Epithelial cell of prostate (primary cell): ENCODE measurements at regions not wholly inside any gene's neighbourhood (a gene's known extent, or its start where the extent isn't known, plus 50 kb on each side); places are given as distances from the start of the nearest gene placed in this dataset.
A peak's percentile ranks its signal among the peaks of the same experiment; 100 is the strongest.
"Not testable (repeated sequence)": the region's sequence is repeated elsewhere in the genome, so short reads cannot be mapped to it uniquely, and the experiment has no call there.

ENCODE experiments used
- DNase-seq: peaks from one replicate; pipeline ENCODE4 v3.0.0-alpha.2; 2011; ENCODE audit warnings: low read depth, low spot score
- H3K27ac ChIP-seq: fragments of 450-650 bp; 2 replicates; pipeline ENCODE4 v1.5.1; 2017; ENCODE audit warnings: mild to moderate bottlenecking

DNA sequence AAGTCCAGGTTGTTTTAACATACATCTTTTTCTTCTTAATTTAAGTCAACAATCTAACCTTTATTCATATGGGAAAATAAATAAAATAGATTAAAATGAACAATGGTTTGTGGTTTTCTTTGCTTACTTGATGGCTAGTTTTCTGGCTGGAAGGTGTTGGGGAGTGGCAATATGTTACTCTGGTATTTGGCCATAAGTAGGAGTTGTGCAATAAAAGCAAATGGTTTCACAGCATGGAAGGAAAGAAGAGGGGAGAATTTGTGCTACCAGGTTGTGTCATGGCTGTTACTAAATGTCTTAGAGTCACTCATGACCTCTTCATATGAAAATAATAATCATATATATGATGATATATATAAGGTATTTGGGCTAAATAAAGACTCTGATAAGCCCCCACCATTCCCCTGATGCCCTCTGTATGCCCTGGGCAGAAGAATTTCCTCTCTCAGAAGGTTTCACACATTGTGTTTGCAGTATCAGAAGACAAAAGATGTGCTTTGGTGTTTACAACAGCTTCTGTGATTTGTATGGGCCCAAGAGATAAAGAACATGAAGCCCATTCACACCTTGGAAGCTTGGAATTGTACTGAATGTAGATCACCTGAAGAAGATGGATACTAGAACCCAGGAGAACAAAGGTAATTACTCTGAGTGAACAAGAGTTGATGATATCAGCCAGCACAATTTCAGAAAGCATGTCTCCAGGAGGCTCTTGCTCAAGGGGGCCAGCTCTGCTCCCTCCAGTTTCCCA, 160.9 kb downstream of the ALG10B start:
- no peak for DNase-seq
- no peak overlapping the region for H3K27ac ChIP-seq

DNA sequence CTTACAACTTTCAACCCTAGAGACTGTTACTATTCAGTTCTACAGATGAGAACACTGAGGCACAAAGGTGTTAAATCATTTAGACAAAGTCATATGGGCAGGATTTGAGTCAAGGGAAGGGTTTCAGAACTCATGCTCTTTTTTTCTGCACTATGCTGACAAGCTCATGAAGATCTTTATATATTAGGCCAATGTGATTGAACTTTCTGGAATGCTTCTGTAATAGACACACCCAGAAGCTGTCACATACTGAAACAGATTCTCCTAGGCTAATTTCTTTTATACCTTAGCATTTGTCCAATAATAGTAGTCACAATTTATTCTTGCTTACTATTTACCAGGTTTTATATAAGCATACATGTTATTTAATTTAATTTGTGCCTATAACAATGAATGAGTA, 164.0 kb downstream of the ALG10B start:
- no peak for DNase-seq
- no peak overlapping the region for H3K27ac ChIP-seq

DNA sequence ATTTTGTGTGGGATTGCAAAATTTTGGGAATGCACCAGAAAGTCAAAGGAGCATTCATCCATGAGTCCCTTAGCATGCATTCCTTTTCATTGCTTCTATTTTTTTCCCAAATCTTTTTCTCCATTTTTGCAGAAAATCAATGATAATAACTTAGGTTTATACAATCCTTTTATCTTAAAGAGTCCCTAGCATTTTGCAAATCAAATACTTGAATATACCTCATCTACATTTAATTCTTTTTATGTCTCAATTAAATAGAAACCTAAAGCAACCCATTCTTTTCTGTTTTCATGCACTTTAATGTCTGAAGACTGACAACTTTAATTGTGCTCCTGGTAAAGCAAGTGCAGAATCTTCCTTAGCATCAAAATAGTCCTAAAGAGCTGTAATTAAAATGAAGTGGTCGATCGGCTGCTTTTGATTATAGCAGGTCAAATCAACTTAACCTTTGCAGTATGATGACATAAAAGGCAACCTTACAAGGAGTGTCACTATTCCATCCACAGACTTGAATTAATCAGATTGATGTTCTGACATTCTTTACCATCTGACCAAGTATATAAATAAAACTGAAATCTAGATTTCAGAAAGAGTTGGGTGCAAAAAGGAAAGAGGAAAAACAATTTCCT, 168.4 kb downstream of the ALG10B start:
- DNase-seq, result no peak
- H3K27ac ChIP-seq, result no peak overlapping the region

DNA sequence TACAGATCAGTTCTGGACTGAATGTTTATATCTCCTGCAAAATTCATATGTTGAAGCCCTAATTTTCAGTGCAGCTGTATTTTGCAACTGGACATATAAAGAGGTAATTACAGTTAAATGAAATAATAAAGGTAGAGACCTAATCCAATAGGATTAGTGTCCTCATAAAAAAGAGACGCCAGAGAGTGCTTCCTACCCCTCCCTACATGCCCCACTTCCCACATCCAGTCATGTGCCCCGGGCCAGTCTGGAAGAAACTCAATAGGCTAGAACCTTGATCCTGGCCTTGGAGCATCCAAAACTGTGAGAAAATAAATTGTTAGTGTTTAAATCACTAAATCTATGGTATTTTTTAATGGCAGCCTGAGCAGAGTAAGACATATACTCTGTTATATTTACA, 172.3 kb downstream of the ALG10B start:
- no peak for DNase-seq
- no peak overlapping the region for H3K27ac ChIP-seq

DNA sequence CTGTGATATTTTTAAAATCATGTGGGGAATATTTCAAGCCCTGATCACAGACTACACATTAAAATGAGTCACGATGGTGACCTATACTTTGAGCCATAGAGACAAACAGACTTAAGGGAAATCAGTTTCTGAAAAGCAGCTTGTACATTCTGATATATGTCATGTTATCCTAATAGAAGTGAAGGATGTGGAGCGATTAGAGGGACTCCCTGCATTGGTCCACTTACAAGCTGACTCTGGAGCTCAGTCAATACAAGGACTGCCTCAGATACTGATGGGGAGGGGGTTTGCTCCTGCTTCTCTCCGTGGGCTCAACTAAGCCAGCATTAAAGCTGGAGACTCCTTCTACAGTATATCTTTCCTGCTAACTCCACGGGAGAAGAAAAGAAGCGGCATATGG, 173.5 kb downstream of the ALG10B start:
- no peak for DNase-seq
- H3K27ac ChIP-seq, result no peak overlapping the region

DNA sequence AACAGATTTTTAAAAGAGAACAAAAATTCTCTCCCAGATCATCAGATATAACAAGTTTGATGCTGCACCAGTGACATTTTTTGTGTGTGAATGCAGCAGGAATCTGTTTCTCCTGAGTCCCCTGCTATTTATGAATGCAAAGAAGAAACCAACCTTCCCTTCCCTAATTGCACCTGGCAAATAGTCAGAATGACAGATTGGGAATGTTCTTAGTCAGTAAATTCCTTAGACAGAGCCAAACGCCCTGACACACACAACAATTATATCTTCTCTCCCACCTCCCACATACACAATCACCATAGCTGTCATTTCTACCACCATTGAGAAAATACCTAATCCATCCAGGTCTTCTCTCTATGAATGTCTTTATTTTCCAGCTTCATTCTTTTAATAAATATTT, 174.4 kb downstream of the ALG10B start:
- DNase-seq, result no peak
- H3K27ac ChIP-seq, result no peak overlapping the region

DNA sequence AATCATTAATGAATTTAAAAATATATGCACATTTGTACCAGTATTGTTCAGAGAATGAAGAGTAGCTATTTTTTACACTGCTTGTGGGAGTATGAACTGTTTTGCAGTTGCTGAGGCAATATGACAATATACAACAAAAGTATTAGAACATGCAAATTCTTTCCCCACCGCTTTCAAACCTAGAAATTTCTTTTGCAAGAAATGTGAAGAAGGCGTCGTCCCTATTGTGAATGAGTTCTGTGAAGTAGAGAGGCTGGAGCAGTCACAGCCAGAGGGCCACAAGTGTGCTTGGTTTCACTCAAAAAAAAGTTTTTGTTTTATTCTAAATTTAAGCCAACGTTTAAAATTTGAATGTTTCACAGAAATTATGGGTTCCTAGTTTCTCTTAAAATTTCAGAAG, 184.9 kb downstream of the ALG10B start:
- H3K27ac ChIP-seq, result no peak overlapping the region
- DNase-seq, result no peak

DNA sequence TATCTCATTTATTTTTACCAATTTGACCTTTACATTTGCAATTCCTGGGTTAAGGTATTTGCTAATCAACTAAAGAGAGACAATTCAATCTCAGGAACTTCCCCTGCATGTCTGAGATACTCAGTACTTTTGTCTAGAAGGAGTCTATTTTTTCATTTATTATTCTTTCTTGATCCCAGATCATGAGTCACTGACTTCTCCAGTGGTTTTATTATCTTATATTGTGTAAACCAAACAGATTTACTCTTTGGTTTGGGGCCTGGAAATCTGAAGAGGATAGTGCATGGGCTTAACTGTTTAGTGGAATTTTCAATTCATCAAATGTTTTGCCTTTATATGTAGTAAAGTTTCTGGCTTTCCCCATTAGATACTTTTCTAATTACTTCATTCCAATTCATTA, 185.4 kb downstream of the ALG10B start:
- no peak overlapping the region for H3K27ac ChIP-seq
- DNase-seq, result no peak

DNA sequence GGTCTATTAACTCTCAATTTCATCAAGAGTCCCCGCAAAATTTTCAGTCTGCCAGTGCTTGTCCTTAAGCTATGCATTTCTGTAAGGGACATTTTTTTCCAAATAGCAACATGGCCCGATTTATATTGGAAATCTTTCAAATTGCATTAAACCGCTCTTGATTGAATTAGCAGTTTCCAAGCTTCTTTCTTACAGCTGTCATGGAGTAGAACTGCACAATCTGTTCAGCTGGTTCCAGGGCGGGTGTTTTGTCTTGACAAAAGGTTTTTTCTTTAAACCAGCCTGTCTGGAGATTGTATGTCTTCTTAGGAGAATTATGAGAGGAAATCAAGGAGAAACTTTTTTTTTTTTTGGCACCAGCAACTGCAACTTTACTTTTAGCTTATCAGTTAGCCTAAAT, 185.8 kb downstream of the ALG10B start:
- H3K27ac ChIP-seq, result no peak overlapping the region
- no peak for DNase-seq

DNA sequence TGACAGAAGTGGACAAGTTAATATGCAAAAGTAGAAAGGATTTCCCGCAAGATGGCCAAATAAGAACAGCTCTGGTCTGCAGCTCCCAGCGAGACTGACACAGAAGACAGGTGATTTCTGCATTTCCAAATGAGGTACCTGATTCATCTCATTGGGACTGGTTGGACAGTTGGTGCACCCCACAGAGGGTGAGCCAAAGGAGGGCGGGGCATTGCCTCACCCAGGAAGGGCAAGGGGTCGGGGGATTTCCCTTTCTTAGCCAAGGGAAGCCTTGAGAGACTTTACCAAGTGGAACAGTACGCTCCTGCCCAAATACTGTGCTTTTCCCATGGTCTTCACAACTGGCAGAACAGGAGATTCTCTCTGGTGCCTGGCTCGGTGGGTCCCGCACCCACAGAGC, 191.3 kb downstream of the ALG10B start:
- H3K27ac ChIP-seq, result no peak overlapping the region
- DNase-seq, result no peak

DNA sequence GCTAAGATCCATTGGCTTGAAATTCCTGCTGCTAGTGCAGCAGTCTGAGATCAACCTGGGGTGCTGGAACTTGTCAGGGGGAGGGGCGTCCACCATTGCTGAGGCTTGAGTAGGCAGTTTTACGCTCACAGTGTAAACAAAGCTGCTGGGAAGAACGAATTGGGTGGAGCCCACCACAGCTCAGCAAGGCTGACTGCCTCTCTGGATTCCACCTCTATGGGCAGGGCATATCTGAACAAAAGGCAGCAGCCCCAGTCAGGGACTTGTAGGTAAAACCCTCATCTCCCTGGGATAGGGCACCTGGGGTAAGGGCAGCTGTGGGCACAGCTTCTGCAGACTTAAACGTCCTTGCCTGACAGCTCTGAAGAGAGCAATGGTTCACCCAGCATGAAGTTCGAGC, 191.7 kb downstream of the ALG10B start:
- DNase-seq, result peak; percentile 20
- no peak overlapping the region for H3K27ac ChIP-seq

DNA sequence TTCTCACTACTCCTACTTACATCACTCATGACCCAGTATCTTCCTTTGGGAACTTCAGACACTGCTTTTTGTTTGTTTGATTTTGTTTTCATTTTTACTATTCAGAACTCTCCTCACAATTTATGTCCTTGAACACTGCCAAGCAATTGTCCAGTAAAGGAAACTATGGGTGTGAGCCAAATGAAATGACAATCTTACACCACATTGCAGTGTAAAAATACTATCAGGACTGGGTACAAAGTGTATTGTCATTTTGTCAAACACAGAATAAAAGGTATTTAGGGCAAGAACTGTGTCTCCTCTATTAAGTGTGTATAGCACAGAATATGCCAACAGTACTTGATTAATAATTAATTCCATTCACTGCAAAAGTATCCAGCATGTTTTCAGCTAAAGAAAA, 199.3 kb downstream of the ALG10B start:
- no peak for DNase-seq
- H3K27ac ChIP-seq, result no peak overlapping the region

DNA sequence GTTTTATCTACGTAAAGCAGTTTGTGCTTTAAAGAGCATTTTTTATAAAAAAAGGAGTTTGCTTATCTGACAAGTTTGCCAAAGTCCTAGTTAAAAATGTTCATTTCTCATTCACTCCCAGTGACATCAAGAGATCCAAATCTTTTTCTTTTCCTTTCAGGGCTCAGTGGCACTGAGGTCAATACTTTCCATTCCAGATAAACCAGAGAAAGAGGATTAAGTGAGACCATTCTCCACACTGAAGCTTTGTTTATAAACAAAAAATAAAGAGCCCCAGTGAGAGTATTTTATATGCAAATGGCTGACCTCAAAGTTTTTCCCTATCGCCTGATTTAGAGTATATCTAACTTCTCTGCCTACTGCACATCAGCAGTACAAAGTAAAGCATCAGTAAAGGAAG, 199.8 kb downstream of the ALG10B start:
- no peak for DNase-seq
- H3K27ac ChIP-seq, result no peak overlapping the region

DNA sequence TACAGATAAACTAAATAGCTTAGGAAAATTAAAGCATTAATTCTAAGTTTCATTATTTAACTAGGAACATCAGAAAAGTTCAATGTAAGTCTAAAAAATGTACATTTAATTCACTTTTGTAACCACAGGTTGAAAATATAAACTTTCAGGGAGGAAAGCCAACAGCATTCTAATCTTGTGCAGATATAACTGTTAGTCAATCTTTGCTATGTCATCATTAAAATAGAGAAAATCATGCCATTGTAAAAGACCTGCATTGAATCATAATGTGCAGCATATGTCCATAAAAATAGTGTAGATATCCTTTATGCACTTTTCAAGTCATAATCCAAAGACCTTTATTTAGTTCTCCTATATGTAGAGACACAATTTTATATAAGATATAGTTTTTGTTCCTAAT, 207.3 kb downstream of the ALG10B start:
- no peak for DNase-seq

DNA sequence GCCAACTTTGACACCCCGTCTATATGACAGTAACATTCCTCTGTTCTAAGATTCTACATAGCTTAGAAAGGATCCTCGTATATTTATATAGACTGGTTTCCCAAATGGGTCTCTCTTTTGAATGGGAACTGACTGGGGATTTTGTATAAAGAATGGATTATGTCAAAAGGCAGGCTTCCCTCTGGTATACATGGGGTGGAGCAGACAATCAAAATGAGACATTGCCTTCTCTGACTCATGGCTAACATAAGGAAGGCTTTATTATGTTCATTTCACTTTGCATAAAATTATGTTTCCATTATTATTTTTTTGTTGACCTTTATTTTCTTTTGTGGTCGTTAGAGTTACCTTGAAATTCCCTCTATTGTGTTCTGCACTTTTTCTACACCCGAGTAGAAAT, 211.1 kb downstream of the ALG10B start:
- H3K27ac ChIP-seq, result no peak overlapping the region
- no peak for DNase-seq

More for the DNA sequence above, 207.3 kb downstream of the ALG10B start:
- no peak overlapping the region for H3K27ac ChIP-seq

DNA sequence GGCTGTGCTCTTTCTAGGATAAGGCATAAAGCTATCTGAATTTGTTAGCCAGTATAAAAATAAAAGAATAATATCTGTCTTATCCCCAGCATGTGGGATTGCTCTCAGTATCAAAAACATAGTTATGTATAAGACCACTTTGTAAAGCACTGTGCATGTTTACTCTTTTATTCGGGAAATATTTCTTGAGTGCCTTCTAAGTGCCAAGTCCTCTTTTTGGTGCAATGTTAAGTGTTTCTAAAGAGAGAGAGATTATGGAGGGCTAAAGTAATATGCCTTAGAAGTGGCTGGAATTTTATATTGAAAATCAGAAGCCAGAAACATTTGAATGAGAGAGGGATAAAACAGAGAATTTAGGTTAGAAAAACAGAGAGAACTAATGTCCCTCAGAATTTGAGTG, 212.0 kb downstream of the ALG10B start:
- no peak overlapping the region for H3K27ac ChIP-seq
- no peak for DNase-seq

DNA sequence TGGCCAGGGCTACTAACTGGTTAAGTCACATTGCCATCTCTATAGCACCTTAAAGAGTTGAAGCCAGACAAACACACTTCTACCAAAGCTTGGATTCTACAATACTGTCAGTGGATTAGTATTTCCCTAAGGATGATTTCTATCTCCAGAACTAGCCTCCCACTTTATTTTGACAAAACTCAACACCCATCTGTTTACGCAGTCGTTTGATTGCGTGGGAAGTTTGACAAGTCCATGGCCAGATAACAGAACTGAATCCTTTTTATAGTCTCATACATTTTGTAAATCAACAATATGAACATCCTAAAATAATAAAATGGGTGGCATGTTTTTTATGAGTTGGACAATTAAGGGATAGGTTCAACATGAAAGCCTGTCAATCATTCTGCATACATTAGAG, 212.7 kb downstream of the ALG10B start:
- DNase-seq, result not testable (repeated sequence)

DNA sequence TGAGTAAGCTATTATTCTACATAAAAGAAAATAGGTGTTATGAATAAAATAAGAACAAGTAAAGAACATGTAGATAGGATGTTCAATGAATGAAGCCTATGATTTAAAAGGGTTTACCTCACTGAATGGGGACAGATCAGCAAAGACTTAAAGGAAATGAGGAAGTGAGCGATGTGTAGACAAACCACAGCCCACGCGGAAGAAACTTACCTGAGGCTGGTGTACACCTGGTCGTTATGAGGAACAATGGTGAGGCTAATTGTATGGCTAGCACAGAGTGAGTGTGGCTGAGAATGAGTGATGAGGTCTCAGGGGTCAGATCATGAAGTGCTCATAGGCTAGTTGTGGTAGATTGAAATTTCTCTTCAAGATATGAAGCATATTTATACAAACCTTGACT, 221.7 kb downstream of the ALG10B start:
- H3K27ac ChIP-seq, result no peak overlapping the region
- no peak for DNase-seq

More for the DNA sequence above, 212.7 kb downstream of the ALG10B start:
- H3K27ac ChIP-seq, result not testable (repeated sequence)

DNA sequence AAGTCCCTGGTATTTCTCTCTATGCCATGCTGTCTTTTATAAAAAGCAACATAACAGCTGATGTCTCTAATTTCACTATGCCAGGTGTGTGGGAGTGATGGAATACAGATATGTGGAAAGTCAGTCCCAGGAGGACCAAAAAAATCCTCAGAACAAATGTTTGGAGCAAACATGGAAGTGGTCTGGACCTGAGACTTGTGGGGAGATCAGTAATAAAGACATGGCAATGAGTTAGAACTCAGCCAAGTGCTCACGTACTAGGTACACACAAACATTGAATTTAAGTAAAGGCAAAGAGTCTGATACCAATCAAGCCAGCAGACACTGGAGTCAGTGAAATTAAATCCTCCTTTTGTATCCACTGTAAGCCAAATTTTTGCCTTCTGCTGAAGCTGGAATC, 223.6 kb downstream of the ALG10B start:
- H3K27ac ChIP-seq, result no peak overlapping the region
- DNase-seq, result no peak

DNA sequence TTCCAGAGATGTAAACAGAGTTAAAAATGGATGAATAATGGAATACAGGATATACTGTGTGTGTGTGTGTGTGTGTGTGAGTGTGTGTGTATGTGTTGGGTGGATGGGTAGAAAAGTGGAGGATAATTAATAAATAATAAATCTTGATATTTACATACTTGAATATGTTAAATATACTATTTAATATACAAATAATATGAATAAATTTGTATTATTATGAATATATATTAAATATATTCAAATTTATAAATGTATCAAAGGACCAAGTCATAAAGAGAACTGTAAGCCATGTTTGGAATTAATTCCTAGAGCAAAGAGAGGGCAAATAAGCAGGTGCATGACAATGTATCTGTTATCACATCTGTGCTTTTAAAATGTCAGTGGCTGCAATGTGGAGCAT, 225.3 kb downstream of the ALG10B start:
- H3K27ac ChIP-seq, result no peak overlapping the region
- no peak for DNase-seq

DNA sequence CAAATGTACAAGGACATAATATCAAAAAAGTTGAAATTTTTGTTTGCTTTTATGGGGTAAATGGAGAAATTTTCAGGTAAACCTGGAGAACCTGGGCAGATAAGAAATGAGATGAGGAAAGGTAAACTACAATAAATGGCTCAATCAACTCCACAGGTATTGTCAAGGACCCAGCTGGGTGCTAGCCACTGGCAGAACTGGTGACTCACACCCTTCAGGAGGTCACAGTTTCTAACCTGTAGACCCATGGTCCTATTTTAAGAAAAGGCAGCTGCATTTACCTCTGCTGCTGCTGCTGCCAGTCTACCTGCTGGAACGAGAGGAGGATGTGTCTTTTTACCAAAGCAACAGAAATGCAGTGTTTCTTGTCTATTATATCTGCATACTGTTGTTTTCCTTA, 226.6 kb downstream of the ALG10B start:
- H3K27ac ChIP-seq, result no peak overlapping the region
- no peak for DNase-seq
